HG03095 (cell line): ENCODE measurements at regions not wholly inside any gene's neighbourhood (a gene's known extent, or its start where the extent isn't known, plus 50 kb on each side); places are given as distances from the start of the nearest gene placed in this dataset.

Experiments used
- ATAC-seq: cut with Tn5 transposase; IDR thresholded peaks from one replicate; pipeline ENCODE4 v1.9.1; 2021; ENCODE audit warnings: moderate library complexity; ENCODE audit not compliant: unreplicated experiment

DNA sequence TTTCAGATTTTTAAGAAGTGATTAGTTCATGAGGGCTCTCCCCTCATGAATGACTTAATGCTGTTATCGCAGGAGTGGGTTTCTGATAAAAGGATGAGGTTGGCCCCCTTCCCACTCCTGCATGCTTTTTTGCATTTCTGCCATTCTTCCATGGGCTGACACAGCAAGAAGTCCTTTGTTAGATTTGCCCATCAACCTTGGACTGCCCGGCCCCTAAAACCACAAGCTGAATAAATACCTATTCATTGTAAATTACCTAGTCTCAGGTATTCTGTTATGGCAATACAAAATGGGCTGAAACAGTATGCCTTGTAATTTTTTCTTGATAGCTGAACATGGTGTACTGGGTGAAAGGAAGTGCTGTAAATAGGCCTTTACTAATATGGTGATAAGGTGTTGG lies 72.7 kb upstream of the DPH5 start:
- no peak for ATAC-seq

GRCh38 chr1:101089613-101090338 lies 64.2 kb upstream of the DPH5 start:
- no peak for ATAC-seq

DNA sequence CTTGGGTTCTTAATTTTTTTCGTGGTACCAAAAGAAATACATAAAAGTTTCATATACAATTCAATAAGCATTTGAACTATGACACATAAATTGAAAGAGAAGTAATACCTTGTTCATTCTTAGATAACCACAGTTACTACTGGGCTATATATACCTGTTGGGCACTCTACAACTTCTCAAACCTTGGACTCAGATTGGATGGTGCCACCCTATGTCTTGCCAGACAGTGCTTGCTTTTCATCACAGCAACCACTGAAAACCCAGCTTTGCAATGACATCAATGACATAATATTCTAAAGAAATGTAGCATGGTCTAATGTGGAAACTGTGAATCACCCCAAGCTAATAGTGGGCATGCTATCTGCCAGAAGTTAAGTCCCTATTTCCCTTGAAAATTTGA lies 62.8 kb upstream of the DPH5 start:
- ATAC-seq: no peak

GRCh38 chr1:101086783-101087182 lies 61.2 kb upstream of the DPH5 start:
- no peak for ATAC-seq

GRCh38 chr1:101081496-101082488 lies 56.2 kb upstream of the DPH5 start:
- ATAC-seq: no peak

DNA sequence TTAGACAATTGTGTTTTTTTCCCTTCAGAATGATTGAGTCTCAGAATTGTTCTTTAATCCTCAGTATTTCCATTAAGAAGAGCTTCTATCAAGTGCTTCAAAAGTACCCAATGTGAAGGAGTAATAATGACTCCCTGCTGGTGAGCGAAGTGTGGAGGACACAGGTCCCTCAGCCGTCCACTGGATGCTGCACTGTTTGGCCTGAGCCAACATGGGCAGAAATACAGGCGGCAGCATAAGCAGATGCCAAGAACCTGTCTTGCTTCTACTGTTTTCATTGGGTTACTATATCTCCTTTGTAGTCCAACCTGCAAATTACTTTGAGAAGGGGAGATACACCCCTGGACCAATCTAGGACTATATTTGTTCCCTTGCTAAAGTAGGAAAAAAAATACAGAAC lies 55.3 kb upstream of the DPH5 start:
- no peak for ATAC-seq

- ATAC-seq: no peak
Measured at GRCh38 chr1:101079341-101079740, 53.8 kb upstream of the DPH5 start.

DNA sequence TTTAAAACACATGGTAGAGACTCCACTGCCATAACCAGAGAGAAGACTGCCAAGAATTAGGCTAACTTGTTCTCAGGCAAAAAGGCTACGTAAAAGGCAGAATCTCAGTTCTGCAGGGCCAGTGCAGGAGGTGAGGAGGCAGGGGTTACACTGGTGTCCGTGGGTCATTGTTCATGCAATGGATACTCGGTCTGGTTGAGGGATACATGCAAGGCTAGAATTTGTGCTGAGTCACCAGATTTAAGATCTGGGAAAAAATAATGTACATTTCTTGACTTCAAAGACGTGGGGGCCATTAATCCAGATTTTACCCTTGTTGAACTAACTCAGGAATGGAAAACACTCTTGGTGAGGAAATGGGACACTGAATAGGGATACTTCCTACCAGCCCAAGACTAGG lies 52.3 kb upstream of the DPH5 start:
- ATAC-seq: no peak

DNA sequence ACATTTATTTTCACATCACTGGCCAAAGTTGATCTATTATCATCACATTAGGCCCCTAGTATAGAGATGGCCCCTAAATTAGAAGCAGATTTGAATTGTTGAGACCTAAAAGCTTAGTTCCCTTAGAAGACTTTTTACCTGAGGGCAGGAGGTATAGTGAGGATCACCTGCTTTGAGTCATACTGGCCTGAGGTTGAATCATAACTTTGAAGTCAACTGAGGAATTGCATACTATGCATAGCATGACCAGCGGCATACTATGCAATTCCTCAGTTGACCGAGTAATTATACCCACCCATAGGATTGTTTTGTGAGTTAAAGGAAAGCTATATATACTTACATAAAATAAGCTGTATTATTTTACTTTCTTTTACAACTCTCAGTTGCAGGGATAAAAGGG lies 50.3 kb upstream of the DPH5 start:
- no peak for ATAC-seq
